RWPE1 (cell line): ENCODE measurements at regions not wholly inside any gene's neighbourhood (a gene's known extent, or its start where the extent isn't known, plus 50 kb on each side); places are given as distances from the start of the nearest gene placed in this dataset.
A peak's percentile ranks its signal among the peaks of the same experiment; 100 is the strongest.
"Not testable (repeated sequence)": the region's sequence is repeated elsewhere in the genome, so short reads cannot be mapped to it uniquely, and the experiment has no call there.

Experiments used
- CTCF ChIA-PET: fragments of 350-600 bp; sonication (Branson Sonifier 250); formaldehyde crosslinking; extraction: SDS; loops from one replicate; lab custom pipeline; 2021; lab: Yijun Ruan, JAX
- POLR2A ChIA-PET: fragments of 400-600 bp; formaldehyde crosslinking; extraction: SDS; loops from one replicate; lab custom pipeline; 2020; ENCODE audit warnings: antibody characterized with exemption; ENCODE audit not compliant: low non-redundant PET; lab: Yijun Ruan, JAX
- DNase-seq: peaks from one replicate; pipeline ENCODE4 v3.0.0; 2012; ENCODE audit warnings: low spot score
- H3K27ac ChIP-seq: fragments of 450-650 bp; 2 replicates; pipeline ENCODE4 v1.5.1; 2017
- CTCF ChIP-seq: fragments of 450-650 bp; conservative IDR thresholded peaks from 2 replicates; pipeline ENCODE4 v1.5.1; 2017; ENCODE audit warnings: low read depth, mild to moderate bottlenecking

DNA sequence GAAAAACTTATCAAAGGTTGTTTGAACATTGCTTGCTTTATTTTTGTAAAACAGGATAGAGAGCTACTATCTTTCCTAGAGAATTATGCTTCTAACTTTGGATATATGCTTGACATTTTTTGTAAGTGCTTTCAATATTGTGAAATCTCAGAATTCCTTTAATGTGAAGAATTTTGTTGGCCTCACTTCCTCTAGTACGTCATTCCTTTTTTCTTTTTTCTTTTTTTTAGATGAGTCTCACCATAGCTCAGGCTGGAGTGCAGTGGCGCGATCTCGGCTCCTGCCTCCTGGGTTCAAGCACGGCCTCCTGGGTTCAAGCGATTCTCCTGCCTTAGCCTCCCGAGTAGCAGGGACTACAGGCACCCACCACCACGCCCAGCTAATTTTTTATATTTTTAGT lies 668.1 kb downstream of the RFPL4B start:
- TF ChIP-seq CTCF: no peak
- no peak overlapping the region for H3K27ac ChIP-seq
- ChIA-PET POLR2A (no interaction called here), CTCF (no interaction called here)
- DNase-seq: no peak

DNA sequence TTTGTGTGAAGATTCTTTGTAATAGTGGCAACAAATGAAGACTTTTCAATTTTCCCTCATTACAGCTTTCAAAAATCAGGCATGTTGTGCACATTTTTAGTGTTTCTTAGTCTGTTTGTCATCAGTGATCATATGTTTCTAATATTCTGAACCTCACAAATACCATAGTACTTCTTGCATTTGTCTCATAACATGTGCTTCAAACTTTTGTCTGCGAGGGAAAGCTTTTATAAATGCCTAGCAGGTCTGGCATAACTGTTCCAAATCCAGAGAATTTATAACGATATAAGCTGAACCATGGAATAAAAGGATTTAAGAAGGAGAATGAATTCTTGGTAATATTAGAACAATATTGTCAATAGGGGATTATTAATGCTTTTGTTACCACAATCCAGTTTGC lies 670.2 kb downstream of the RFPL4B start:
- ChIA-PET POLR2A (no interaction called here), CTCF (interaction anchor here (0.6 kb wide), 1 partner anchor 1256 kb away, joined by 3 read pairs; no protein-coding TSS in a partner anchor)
- DNase-seq: no peak

DNA sequence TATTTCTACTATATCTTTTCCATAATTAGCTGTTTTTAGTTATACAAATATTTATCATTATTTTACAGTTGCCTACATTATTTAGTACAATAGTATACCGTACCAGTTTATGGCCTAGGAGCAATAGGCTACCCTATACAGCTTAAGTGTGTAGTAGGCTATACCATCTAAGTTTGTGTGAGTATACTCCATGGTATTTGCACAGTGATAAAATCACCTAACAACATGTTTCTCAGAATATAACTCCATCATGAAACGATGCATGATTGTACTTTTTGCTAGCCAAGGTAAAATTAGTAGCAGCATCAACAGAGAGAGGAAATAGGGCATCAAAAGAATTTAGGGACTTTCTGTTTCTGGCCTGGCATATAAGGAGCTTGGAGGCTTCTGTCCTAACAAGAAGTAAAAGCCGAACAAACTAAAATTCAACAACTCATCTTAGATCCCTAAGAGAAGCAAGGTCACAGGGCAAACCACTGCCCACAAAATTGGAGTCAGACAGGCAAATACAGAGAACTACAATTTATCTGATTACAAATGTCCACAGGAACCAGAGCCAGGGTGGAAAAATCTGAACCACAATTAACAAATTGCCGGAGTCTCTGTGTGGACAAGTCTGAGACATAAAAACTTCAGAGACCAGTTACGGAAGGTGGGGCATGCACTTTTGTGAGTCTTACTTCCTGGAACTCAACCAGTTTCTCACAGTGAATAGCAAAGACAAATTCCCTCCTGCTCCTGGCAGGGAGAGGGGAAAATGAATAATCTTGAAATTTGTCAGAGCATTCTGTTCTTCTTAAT lies 671.4 kb downstream of the RFPL4B start:
- no peak overlapping the region for H3K27ac ChIP-seq
- POLR2A ChIA-PET: no interaction called here
- peak; percentile 4 for DNase-seq
- TF ChIP-seq CTCF: no peak
- CTCF ChIA-PET: no interaction called here

More for the DNA sequence above, 670.2 kb downstream of the RFPL4B start:
- H3K27ac ChIP-seq: no peak overlapping the region
- no peak for TF ChIP-seq CTCF

- POLR2A ChIA-PET: no interaction called here
- H3K27ac ChIP-seq: no peak overlapping the region
- TF ChIP-seq CTCF: no peak
- DNase-seq: no peak
- CTCF ChIA-PET: no interaction called here
These were observed 672.0 kb downstream of the RFPL4B start for GRCh38 chr6:113019176-113019575.

- TF ChIP-seq CTCF: no peak
- no peak for DNase-seq
- ChIA-PET CTCF (interaction anchor here (0.7 kb wide), 1 partner anchor 82 kb away, joined by 4 read pairs; no protein-coding TSS in a partner anchor), POLR2A (no interaction called here)
- H3K27ac ChIP-seq: no peak overlapping the region
These were observed 680.6 kb downstream of the RFPL4B start for GRCh38 chr6:113027780-113028179.

GRCh38 chr6:113029161-113029560 lies 682.0 kb downstream of the RFPL4B start:
- POLR2A ChIA-PET, DNase-seq, H3K27ac ChIP-seq: not testable (repeated sequence)
- CTCF ChIA-PET: interaction anchor here (0.6 kb wide), 1 partner anchor 424 kb away, joined by 3 read pairs; no protein-coding TSS in a partner anchor

DNA sequence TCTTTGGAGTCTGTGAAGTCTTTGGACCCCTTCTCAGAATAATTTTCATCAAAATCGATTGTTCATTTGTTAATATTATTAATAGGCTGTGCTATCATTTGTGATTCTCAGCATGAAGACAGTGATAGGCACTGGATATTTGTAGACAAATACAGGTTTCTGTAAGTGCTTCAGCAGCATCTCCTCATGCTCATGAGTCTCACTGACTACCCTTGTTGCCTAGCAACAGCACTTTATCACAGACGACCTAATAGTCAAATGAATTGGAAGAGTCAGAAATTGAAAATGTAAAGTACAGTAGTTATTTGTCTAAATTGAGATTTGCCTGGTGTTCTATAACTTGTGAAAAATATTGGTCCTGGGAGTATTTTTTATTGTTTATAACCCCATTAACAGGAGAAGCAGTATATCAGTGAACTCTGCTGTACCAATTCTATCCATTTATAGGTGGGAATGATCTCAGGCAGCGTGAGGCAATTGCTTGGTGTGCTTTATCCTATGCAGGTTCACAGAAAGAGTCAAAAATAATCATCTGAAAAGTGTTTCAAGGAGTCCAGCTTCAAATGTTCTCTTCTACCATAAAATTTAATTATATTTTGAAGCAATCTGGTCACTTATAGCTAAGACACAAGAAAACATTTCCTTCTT lies 684.6 kb downstream of the RFPL4B start:
- CTCF ChIA-PET: no interaction called here
- no peak for DNase-seq
- POLR2A ChIA-PET: no interaction called here
- H3K27ac ChIP-seq: no peak overlapping the region
- no peak for TF ChIP-seq CTCF
